H1 (cell line): ENCODE measurements at regions not wholly inside any gene's neighbourhood (a gene's known extent, or its start where the extent isn't known, plus 50 kb on each side); places are given as distances from the start of the nearest gene placed in this dataset.
A peak's percentile ranks its signal among the peaks of the same experiment; 100 is the strongest.

Source experiments
- CTCF ChIA-PET: fragments of 300-600 bp; sonication (Branson Sonifier 250); formaldehyde crosslinking; loops from one replicate; lab custom pipeline; 2021; ENCODE audit not compliant: partially characterized antibody; lab: Charles Lee
- POLR2A ChIA-PET: fragments of 300-600 bp; sonication (Branson Sonifier 250); formaldehyde crosslinking; loops from one replicate; lab custom pipeline; 2021; ENCODE audit warnings: inconsistent platforms; ENCODE audit not compliant: partially characterized antibody; lab: Charles Lee
- DNase-seq, 2 experiments: peaks; one replicate each; pipeline versions ENCODE4 v3.0.0 to v3.0.0-alpha.2; 2010 to 2022; ENCODE audit warnings: low spot score in 2 of 2, low read depth in 1 of 2, mixed read lengths in 1 of 2
- FAIRE-seq: peaks from 2 replicates; lab custom pipeline; 2011; peaks lifted over from hg19 to GRCh38; lab: Jason Lieb, UNC
- H2AFZ ChIP-seq: 2 replicates; pipeline ENCODE4 v1.8.1; 2012; ENCODE audit warnings: low read length, inconsistent platforms
- H2AK5ac ChIP-seq: 2 replicates; pipeline ENCODE4 v1.6.1; 2013; ENCODE audit warnings: low read depth, low read length
- H2BK120ac ChIP-seq: replicated peaks from 2 replicates; pipeline ENCODE3; 2013; ENCODE audit warnings: low read depth, low read length, inconsistent platforms
- H2BK12ac ChIP-seq: 2 replicates; pipeline ENCODE4 v1.6.1; 2013; ENCODE audit warnings: low read depth, low read length
- H2BK15ac ChIP-seq: 2 replicates; pipeline ENCODE4 v1.6.1; 2013; ENCODE audit warnings: low read length
- H2BK20ac ChIP-seq: 2 replicates; pipeline ENCODE4 v1.6.1; 2013; ENCODE audit warnings: low read length
- H2BK5ac ChIP-seq: 2 replicates; pipeline ENCODE4 v1.6.1; 2013; ENCODE audit warnings: low read depth, low read length
- H3K14ac ChIP-seq: 2 replicates; pipeline ENCODE4 v1.6.1; 2013; ENCODE audit warnings: inconsistent platforms; ENCODE audit not compliant: insufficient read length
- H3K18ac ChIP-seq: 2 replicates; pipeline ENCODE4 v1.6.1; 2013; ENCODE audit warnings: low read length; ENCODE audit errors: extremely low read depth
- H3K23ac ChIP-seq: 2 replicates; pipeline ENCODE4 v1.6.1; 2013; ENCODE audit warnings: inconsistent platforms; ENCODE audit not compliant: insufficient read length
- H3K23me2 ChIP-seq: 2 replicates; pipeline ENCODE4 v1.6.1; 2013; ENCODE audit warnings: low read depth, low read length
- H3K27ac ChIP-seq: 2 replicates; pipeline ENCODE4 v1.6.1; 2011; ENCODE audit warnings: low read depth, low read length, inconsistent platforms
- H3K27me3 ChIP-seq, 4 experiments: replicated peaks in 1 of 4; 1 replicate in 1 of 4; 2 replicates in 3 of 4; pipeline versions ENCODE4 v1.6.1 to v1.8.1; 2011 to 2013; ENCODE audit warnings: low read length in 3 of 4, mild to moderate bottlenecking in 3 of 4, inconsistent platforms in 2 of 4, mixed read lengths in 2 of 4, moderate library complexity in 1 of 4; ENCODE audit not compliant: control insufficient read depth in 3 of 4, insufficient read depth in 3 of 4; ENCODE audit errors: extremely low read depth in 1 of 4
- H3K36me3 ChIP-seq, 4 experiments: 2 replicates each; pipeline versions ENCODE4 v1.6.1 to v1.8.1; 2011 to 2013; ENCODE audit warnings: mild to moderate bottlenecking in 4 of 4, low read length in 3 of 4, moderate library complexity in 2 of 4, control low read depth in 1 of 4, inconsistent platforms in 1 of 4; ENCODE audit not compliant: insufficient read depth in 4 of 4, control insufficient read depth in 2 of 4
- H3K4ac ChIP-seq: replicated peaks from 2 replicates; pipeline ENCODE3; 2013; ENCODE audit warnings: low read length, low read depth, mixed read lengths, inconsistent platforms; ENCODE audit not compliant: insufficient read length
- H3K4me1 ChIP-seq, 4 experiments: replicated peaks in 1 of 4; 1 replicate in 1 of 4; 2 replicates in 3 of 4; pipeline versions ENCODE4 v1.6.1 to v1.8.1; 2011 to 2013; ENCODE audit warnings: low read length in 3 of 4, inconsistent platforms in 2 of 4, mixed read lengths in 1 of 4; ENCODE audit not compliant: insufficient read depth in 4 of 4, control insufficient read depth in 3 of 4
- H3K4me2 ChIP-seq, 2 experiments: 2 replicates each; pipeline versions ENCODE4 v1.6.1 to v1.8.1; 2011 to 2013; ENCODE audit warnings: low read depth in 2 of 2, low read length in 2 of 2, control low read depth in 1 of 2, inconsistent platforms in 1 of 2, mild to moderate bottlenecking in 1 of 2; ENCODE audit not compliant: insufficient read depth in 1 of 2
- H3K4me3 ChIP-seq, 4 experiments: fragments of 200-600, 300-600 bp in 1 of 4; sonication (generic), shearing (Covaris generic), sonication (Bioruptor Twin) in 1 of 4; 2 replicates each; pipeline versions ENCODE4 v1.5.1 to v1.8.1; 2011 to 2016; ENCODE audit warnings: low read length in 4 of 4, low read depth in 3 of 4, control low read depth in 2 of 4, inconsistent platforms in 2 of 4, mild to moderate bottlenecking in 2 of 4, mixed read lengths in 1 of 4, moderate library complexity in 1 of 4; ENCODE audit not compliant: insufficient read depth in 2 of 4; ENCODE audit errors: extremely low read depth in 1 of 4
- H3K56ac ChIP-seq: replicated peaks from 2 replicates; pipeline ENCODE3; 2013; ENCODE audit warnings: low read depth, mild to moderate bottlenecking, mixed read lengths, low read length, inconsistent platforms; ENCODE audit not compliant: insufficient read length
- H3K79me1 ChIP-seq: 2 replicates; pipeline ENCODE4 v1.6.1; 2013; ENCODE audit warnings: low read depth, low read length, control low read depth
- H3K79me2 ChIP-seq, 2 experiments: 2 replicates each; pipeline versions ENCODE4 v1.6.1 to v1.8.1; 2012 to 2013; ENCODE audit warnings: low read length in 2 of 2, mild to moderate bottlenecking in 2 of 2, inconsistent platforms in 1 of 2; ENCODE audit not compliant: insufficient read depth in 2 of 2, control insufficient read depth in 1 of 2
- H3K9ac ChIP-seq, 4 experiments: replicated peaks in 1 of 4; 1 replicate in 1 of 4; 2 replicates in 3 of 4; pipeline versions ENCODE4 v1.6.1 to v1.8.1; 2011 to 2013; ENCODE audit warnings: low read depth in 3 of 4, low read length in 3 of 4, control low read depth in 2 of 4, mild to moderate bottlenecking in 2 of 4, moderate library complexity in 2 of 4, inconsistent platforms in 1 of 4; ENCODE audit errors: extremely low read depth in 1 of 4
- H3K9me3 ChIP-seq, 2 experiments: 2 replicates each; pipeline versions ENCODE4 v1.6.1 to v1.8.1; 2012 to 2013; ENCODE audit warnings: mild to moderate bottlenecking in 2 of 2, moderate library complexity in 2 of 2, control low read depth in 1 of 2, inconsistent platforms in 1 of 2, low read depth in 1 of 2, low read length in 1 of 2, mixed read lengths in 1 of 2; ENCODE audit not compliant: insufficient read depth in 2 of 2
- H4K20me1 ChIP-seq, 2 experiments: replicated peaks in 1 of 2; 2 replicates each; pipeline versions ENCODE3 to v1.8.1; 2011 to 2013; ENCODE audit warnings: inconsistent platforms in 2 of 2, low read length in 2 of 2, mild to moderate bottlenecking in 1 of 2; ENCODE audit not compliant: insufficient read depth in 2 of 2, control insufficient read depth in 1 of 2
- H4K5ac ChIP-seq: 2 replicates; pipeline ENCODE4 v1.6.1; 2013; ENCODE audit warnings: low read length, low read depth, mixed read lengths, inconsistent platforms; ENCODE audit not compliant: insufficient read length
- H4K8ac ChIP-seq: 2 replicates; pipeline ENCODE4 v1.8.0; 2013; ENCODE audit warnings: mild to moderate bottlenecking, moderate library complexity, low read length, inconsistent platforms; ENCODE audit not compliant: insufficient read depth; ENCODE audit errors: extremely low read depth
- H4K91ac ChIP-seq: replicated peaks from 2 replicates; pipeline ENCODE3; 2013; ENCODE audit warnings: low read length, mixed read lengths, inconsistent platforms; ENCODE audit not compliant: insufficient read length
- BACH1 ChIP-seq: IDR thresholded peaks from 2 replicates; pipeline ENCODE4 v1.6.1; 2012; ENCODE audit warnings: low read length, improper control_type of control experiment
- CBX5 ChIP-seq: fragments of 300-800, 300-1000 bp; sonication (generic); IDR thresholded peaks from 2 replicates; pipeline ENCODE4 v1.7.1; 2016; ENCODE audit warnings: antibody characterized with exemption, low read length, low read depth
- CHD1 ChIP-seq: IDR thresholded peaks from 2 replicates; pipeline ENCODE4 v1.6.1; 2012; ENCODE audit warnings: low read depth, low read length, improper control_type of control experiment
- EGR1 ChIP-seq: IDR thresholded peaks from 2 replicates; pipeline ENCODE4 v1.6.1; 2011; ENCODE audit warnings: low read depth, low read length, borderline replicate concordance
- MAFK ChIP-seq: IDR thresholded peaks from 2 replicates; pipeline ENCODE4 v1.6.1; 2012; ENCODE audit warnings: low read depth, mild to moderate bottlenecking, improper control_type of control experiment, low read length
- NANOG ChIP-seq: IDR thresholded peaks from 2 replicates; pipeline ENCODE4 v1.6.1; 2011; ENCODE audit warnings: low read length, low read depth, mild to moderate bottlenecking, inconsistent platforms; ENCODE audit not compliant: insufficient read depth, poor library complexity, severe bottlenecking
- RFX5 ChIP-seq: IDR thresholded peaks from 2 replicates; pipeline ENCODE4 v1.6.1; 2011; ENCODE audit warnings: low read depth, low read length, improper control_type of control experiment, borderline replicate concordance
- SIN3A ChIP-seq, 2 experiments: IDR thresholded peaks in 1 of 2; conservative IDR thresholded peaks in 1 of 2; 2 replicates each; pipeline ENCODE4 v1.6.1; 2011 to 2012; ENCODE audit warnings: low read length in 2 of 2, improper control_type of control experiment in 1 of 2, low read depth in 1 of 2, mild to moderate bottlenecking in 1 of 2
- SUZ12 ChIP-seq: fragments of 200-600 bp; sonication (generic); IDR thresholded peaks from 2 replicates; pipeline ENCODE4 v1.6.1; 2012; ENCODE audit warnings: mild to moderate bottlenecking, inconsistent platforms, low read length, moderate library complexity, mixed read lengths
- WGBS, 2 experiments: shearing (Covaris generic) in 1 of 2; methylation state at CpG; one replicate each; pipeline versions ENCODE4 v1.1.6 to v1.1.7; 2013 to 2015; ENCODE audit warnings: low lambda C conversion rate in 2 of 2, mixed read lengths in 2 of 2, inconsistent platforms in 1 of 2, low coverage in 1 of 2, missing lambda C conversion rate in 1 of 2; ENCODE audit not compliant: insufficient replicate concordance in 2 of 2, insufficient coverage in 1 of 2, insufficient read length in 1 of 2; ENCODE audit errors: extremely low coverage in 1 of 2, missing lambda C conversion rate in 1 of 2; 5-methylcytosine and 5-hydroxymethylcytosine counted together
- TF ChIP-seq, protein P1 (sequence below): IDR thresholded peaks from 2 replicates; pipeline ENCODE4 v1.6.1; 2012; ENCODE audit warnings: inconsistent platforms
- TF ChIP-seq, protein P2 (sequence below): IDR thresholded peaks from 2 replicates; pipeline ENCODE4 v1.6.1; 2011; ENCODE audit warnings: low read length, improper control_type of control experiment

DNA sequence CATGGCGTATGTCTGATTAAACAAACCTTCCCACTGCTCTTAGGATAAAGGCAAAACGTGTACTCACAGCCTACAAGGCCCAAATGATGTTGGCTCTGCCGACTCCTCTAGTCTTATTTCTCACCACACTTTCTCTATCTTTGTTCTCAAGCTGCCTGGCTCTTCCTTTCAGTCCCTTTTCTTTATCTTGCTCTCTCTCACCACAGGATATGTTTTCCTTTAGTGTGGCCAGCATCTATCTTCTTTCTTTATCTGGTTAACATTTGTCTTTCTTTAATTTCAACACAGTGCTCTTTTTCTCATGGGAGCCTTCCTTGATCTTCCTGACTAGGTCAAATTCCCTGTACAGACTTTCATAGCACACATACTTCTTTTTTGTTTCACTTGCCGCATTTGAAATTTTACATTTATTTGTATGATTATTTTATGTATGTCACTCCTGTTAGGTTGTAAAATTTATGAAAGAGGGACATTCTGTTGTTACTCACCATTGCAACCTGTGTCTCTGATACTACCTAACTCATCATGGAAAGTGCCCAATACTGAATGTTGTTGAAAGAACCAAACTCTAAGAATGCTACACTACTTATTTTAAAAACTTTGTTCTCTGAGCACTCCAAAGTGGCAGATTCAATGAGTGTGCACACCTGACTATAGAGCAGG is 328.9 kb upstream of the CBLB start:
- Histone ChIP-seq H2AK5ac (no peak overlapping the region), H2AFZ (peak overlapping the region; percentile 20; the same call in 1 of the 2 replicates)
- TF ChIP-seq BACH1, result no peak
- no peak for TF ChIP-seq NANOG
- TF ChIP-seq, protein P1, sequence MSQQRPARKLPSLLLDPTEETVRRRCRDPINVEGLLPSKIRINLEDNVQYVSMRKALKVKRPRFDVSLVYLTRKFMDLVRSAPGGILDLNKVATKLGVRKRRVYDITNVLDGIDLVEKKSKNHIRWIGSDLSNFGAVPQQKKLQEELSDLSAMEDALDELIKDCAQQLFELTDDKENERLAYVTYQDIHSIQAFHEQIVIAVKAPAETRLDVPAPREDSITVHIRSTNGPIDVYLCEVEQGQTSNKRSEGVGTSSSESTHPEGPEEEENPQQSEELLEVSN, result no peak
- TF ChIP-seq EGR1, result no peak
- TF ChIP-seq CBX5, result no peak
- TF ChIP-seq RFX5, result no peak
- TF ChIP-seq MAFK, result no peak
- TF ChIP-seq, protein P2, sequence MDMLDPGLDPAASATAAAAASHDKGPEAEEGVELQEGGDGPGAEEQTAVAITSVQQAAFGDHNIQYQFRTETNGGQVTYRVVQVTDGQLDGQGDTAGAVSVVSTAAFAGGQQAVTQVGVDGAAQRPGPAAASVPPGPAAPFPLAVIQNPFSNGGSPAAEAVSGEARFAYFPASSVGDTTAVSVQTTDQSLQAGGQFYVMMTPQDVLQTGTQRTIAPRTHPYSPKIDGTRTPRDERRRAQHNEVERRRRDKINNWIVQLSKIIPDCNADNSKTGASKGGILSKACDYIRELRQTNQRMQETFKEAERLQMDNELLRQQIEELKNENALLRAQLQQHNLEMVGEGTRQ, result no peak
- no peak for TF ChIP-seq SUZ12
- TF ChIP-seq CHD1, result no peak
- no peak for TF ChIP-seq SIN3A (conservative IDR thresholded peaks at IDR 0.05 in 1 of 2, IDR thresholded peaks at IDR 0.05 in 1 of 2; ENCODE audit: low read depth in 1 of 2, low read length in 2 of 2)

More for the DNA sequence above, 328.9 kb upstream of the CBLB start:
- Histone ChIP-seq H3K79me2 (no peaks in the 10 kb centered on the region), H3K27ac (no peak overlapping the region), H3K23ac (no peak overlapping the region), H4K5ac (no peak overlapping the region), H2BK120ac (no peak overlapping the region), H3K4me2 (no peak overlapping the region), H3K9me3 (no peaks in the 10 kb centered on the region), H3K79me1 (no peaks in the 10 kb centered on the region), H2BK15ac (no peak overlapping the region), H4K91ac (no peak overlapping the region), H3K18ac (no peak overlapping the region), H3K4ac (no peak overlapping the region), H3K4me3 (no peak overlapping the region), H3K27me3 (no peaks in the 10 kb centered on the region), H3K9ac (no peak overlapping the region), H3K23me2 (no peaks in the 10 kb centered on the region; the same call in 1 of the 2 replicates), H2BK20ac (no peak overlapping the region), H3K14ac (no peak overlapping the region), H3K56ac (no peak overlapping the region), H4K20me1 (no peaks in the 10 kb centered on the region), H2BK12ac (no peak overlapping the region), H3K4me1 (no peaks in the 10 kb centered on the region), H3K36me3 (no peaks in the 10 kb centered on the region), H4K8ac (no peak overlapping the region), H2BK5ac (no peak overlapping the region)
- WGBS, 2 experiments, result 88% methylated on average over 4 of the region's 4 CpGs; no CpG with 5 or more reads in 1 of the 2 experiments
- CTCF ChIA-PET, result no interaction called here
- DNase-seq, result no peak
- FAIRE-seq, result no peak
- POLR2A ChIA-PET, result no interaction called here
